Fibroblast of pulmonary artery (primary cell): ENCODE measurements at regions not wholly inside any gene's neighbourhood (a gene's known extent, or its start where the extent isn't known, plus 50 kb on each side); places are given as distances from the start of the nearest gene placed in this dataset.

ENCODE experiments used
- DNase-seq: peaks from one replicate; pipeline ENCODE4 v3.0.0-alpha.2; 2010; ENCODE audit warnings: low read depth
- H3K4me3 ChIP-seq: replicated peaks from 2 replicates; pipeline ENCODE4 v1.5.1; 2011; ENCODE audit warnings: low read depth, mild to moderate bottlenecking, control low read depth, low read length, moderate library complexity
- CTCF ChIP-seq: IDR thresholded peaks from 2 replicates; pipeline ENCODE4 v1.5.1; 2011; ENCODE audit warnings: mild to moderate bottlenecking, control low read depth, low read length, inconsistent platforms; ENCODE audit errors: missing control alignments

GRCh38 chr17:36731811-36732210 is 130.4 kb downstream of the MRM1 start:
- DNase-seq = peak; percentile 28
- H3K4me3 ChIP-seq = no peak overlapping the region
- TF ChIP-seq CTCF = no peak

- no peak overlapping the region for H3K4me3 ChIP-seq
- no peak for TF ChIP-seq CTCF
- DNase-seq = no peak
Measured at GRCh38 chr17:36732351-36732750, 131.0 kb downstream of the MRM1 start.

- H3K4me3 ChIP-seq = no peak overlapping the region
- TF ChIP-seq CTCF = no peak
- no peak for DNase-seq
Measured at GRCh38 chr17:36736201-36737156, 135.1 kb downstream of the MRM1 start.

GRCh38 chr17:36739208-36739607 is 137.8 kb downstream of the MRM1 start:
- H3K4me3 ChIP-seq = no peak overlapping the region
- no peak for TF ChIP-seq CTCF
- DNase-seq = no peak

- H3K4me3 ChIP-seq = no peak overlapping the region
- TF ChIP-seq CTCF = no peak
- no peak for DNase-seq
Measured at GRCh38 chr17:36740157-36740556, 138.8 kb downstream of the MRM1 start.

GRCh38 chr17:36741019-36741902 is 139.9 kb downstream of the MRM1 start:
- DNase-seq = no peak
- TF ChIP-seq CTCF = no peak
- H3K4me3 ChIP-seq = no peak overlapping the region
